ENCODE measurements at regions not wholly inside any gene's neighbourhood (a gene's known extent, or its start where the extent isn't known, plus 50 kb on each side); places are given as distances from the start of the nearest gene placed in this dataset.

DNA sequence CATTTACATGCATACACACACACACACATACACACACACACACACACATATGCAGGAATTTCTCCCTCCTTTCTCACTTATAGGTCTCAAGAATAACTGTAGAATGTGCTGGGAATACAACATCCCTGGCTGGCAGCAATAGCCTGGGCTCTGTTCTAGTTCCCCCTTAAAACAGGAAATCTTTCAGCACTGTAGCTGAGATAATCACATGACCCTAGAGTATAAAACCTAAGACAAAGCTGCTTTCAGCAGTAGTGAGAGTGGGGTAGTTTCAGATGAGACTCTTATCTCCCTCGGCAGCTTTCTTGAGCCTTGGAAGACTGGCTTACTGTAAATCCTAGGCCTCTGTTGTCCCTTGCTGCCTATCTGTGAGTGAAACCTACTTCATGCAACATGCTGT lies 137.4 kb upstream of the AKR1E2 start:
- no peak for DNase-seq (ENCODE audit: low read depth)

DNA sequence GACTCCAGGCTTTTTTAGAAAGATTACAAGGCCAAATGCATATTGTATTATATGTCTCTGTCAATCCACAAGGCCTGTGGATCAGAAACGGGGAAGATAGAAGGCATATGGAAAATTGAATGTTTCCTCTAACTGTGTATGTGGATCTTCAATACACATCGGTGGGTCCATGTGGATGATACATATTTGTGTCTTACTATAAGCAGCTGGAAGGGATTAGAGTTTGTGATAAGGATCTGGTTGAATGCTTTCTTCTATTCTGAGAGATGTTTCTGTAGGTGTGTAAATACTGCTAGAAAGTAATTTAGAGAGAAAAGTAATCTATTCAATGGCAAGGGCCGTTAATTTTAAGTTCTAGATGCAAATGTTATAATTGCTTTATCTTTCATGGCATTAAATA lies 137.8 kb upstream of the AKR1E2 start:
- DNase-seq (ENCODE audit: low read depth), result no peak

DNA sequence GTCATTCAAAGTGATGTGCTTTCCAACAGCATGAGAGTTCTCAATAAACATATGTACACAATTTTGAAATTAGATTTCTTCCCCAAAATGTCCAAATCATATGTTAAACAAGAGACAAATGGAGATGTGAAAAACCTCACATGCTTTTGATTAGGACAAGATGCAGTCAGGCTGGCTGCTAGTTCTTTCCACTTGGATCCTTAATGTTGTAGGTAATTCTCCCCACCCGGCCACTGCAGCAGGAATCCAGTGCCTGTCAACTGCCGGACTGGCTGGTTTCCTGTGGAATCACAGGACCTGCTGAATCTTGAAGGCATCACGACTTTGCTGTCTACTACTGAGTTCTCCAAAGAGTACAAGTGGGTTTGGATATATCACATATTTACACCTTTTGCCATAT lies 138.6 kb upstream of the AKR1E2 start:
- no peak for DNase-seq (ENCODE audit: low read depth)

DNA sequence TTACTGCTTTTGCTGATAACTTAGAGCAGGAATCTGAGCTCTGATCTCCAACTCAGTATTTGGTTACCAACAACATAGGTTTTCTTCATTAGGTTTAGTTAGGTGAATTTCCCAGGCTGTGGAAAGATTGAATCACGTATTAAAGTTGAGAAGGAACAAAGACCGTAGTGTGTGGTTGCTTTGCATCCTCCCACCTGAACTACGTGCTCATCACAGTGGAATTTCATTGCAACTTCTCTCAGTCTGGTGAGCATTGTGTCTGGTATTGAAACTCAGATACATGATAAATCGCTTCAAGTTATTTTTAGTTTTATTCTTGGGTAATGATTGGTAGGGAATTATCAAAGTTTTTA lies 139.4 kb upstream of the AKR1E2 start:
- DNase-seq (ENCODE audit: low read depth), result no peak

DNA sequence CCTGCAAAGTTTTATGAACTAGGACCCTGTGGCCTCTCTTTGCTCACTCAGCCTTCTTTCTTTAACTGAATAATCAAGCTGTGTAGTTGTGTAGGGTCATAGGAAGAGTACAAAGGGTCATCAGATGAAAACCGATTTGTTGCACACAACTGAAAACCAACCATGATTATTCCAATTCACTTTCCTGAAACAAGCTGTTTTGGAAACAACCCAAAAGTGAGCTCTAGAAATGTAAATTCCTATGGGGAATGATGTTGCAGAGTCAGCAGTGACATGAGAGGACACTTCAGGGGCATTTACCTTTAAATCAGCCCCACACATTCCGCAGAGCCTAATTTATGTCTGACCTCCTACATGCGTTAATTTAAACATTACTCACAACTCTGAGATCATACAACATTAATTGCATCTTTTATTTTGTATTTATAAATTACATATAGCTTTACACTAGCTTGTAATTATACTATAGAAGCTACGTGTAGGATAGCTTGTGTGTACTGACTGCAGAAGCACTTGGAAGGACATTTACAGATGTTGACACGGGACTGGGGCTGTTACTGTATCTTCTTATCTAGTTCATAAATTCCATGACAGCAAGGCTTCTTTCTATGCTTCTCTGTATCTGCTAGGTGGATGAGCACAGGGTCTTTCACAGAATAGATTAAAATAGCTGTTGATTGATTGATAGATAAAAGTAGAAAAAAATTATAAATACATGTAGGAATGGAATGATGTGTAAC lies 139.9 kb upstream of the AKR1E2 start:
- DNase-seq (ENCODE audit: low read depth), result no peak

DNA sequence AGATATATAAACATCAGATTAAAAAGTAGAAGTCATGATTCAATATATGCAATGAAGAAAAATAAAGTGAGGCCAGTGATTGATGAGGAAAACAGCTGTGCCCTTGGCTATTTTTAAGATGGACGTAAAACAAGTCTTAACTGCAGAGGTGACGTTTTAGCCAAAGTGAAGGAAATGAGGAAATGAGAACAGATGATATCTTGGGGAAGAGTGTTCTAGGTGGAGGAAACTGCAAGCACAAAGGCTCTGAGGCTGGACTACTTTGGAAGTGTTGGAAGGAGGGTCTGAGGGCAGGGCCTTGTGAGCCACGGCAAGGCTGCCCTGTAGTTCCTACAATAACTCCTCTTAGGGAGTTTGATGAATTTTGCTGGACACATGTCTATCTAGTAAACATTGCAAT lies 140.5 kb upstream of the AKR1E2 start:
- DNase-seq (ENCODE audit: low read depth), result no peak

DNA sequence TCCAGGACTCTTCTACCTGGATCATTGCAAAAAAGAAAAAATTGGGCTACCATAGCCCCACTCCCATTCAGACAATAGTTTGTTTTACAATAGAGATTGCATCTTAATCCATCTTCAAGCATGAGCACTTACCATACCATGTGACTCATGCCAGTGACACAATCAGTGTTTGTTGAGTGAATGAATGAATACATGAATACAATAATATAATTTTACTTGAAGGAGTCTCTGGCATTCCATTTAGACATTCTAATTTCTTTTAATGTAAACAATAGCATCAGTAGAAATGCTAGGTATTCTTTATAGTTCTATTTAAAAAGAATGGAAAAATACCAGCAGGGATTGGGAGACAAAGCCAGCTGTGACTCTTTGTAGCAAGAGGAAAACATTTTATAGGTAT lies 141.6 kb upstream of the AKR1E2 start:
- DNase-seq (ENCODE audit: low read depth), result no peak

DNA sequence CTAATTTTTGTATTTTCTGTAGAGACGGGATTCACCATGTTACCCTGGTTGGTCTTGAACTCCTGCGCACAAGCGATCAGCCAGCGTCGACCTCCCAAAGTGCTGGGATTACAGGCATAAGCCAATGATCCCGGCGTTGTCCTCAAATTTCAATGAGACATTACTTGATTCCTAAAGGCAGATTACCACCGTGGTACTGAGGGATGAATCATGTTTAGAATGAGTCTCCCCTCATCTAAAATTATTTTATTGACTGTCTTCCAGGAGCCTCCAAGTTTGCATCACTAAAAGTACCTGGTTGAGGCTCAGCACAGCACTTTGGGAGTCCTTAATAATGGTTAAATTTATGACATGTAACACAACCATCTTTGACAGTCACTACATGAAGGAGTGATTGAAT lies 142.2 kb upstream of the AKR1E2 start:
- no peak for DNase-seq (ENCODE audit: low read depth)

DNA sequence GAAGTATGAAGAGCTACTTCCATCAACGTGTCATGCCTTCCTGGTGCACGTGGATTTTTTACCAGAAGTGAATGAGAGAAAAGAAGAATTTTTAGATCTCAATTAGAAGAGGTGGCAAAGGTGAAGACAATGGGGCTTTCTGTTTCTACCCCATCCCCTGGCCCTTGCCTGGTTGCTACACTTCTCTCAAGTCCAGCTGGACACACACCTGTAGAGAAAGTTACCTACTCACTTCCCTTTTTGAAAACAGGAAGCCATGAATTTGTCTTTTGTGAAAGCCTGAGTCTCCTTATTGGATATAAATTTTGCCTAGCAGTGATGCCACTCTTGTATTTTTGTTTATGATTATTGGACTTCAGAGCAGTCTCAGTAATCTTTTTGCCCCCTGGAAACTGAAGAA lies 142.9 kb upstream of the AKR1E2 start:
- DNase-seq (ENCODE audit: low read depth), result no peak

DNA sequence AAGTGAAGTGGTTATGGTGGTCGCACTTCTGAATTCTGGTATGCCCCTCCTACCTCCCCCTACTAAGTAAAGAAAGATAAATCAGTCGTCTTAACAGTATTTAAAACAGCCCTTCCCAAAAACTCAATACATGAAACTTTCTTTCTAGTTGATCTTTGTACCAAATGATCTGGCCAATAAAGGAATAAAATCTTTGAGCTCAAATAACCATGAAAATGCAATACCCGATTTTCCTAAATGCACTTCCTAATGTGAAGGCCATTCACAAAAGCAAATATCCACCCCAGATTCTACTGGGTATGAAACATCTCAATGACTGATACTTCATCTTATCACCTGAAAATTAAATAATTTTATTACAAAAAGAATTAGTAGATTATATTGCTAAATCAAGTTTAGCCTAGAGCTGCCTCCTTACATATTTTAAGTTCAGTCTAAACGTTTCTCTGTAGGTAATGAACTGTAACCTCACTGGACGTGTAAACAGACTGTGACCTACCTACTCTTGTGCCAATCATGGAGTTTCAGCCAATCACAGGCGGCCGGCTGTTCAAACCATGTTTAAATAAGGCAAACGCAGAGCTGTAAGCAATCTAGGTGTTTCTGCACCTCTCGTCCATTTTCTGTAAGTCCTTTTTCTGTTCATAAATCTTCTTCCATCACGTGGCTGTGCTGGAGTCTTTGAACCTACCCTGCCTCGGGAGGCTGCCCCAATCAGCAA lies 146.9 kb upstream of the AKR1E2 start:
- no peak for DNase-seq (ENCODE audit: low read depth)

DNA sequence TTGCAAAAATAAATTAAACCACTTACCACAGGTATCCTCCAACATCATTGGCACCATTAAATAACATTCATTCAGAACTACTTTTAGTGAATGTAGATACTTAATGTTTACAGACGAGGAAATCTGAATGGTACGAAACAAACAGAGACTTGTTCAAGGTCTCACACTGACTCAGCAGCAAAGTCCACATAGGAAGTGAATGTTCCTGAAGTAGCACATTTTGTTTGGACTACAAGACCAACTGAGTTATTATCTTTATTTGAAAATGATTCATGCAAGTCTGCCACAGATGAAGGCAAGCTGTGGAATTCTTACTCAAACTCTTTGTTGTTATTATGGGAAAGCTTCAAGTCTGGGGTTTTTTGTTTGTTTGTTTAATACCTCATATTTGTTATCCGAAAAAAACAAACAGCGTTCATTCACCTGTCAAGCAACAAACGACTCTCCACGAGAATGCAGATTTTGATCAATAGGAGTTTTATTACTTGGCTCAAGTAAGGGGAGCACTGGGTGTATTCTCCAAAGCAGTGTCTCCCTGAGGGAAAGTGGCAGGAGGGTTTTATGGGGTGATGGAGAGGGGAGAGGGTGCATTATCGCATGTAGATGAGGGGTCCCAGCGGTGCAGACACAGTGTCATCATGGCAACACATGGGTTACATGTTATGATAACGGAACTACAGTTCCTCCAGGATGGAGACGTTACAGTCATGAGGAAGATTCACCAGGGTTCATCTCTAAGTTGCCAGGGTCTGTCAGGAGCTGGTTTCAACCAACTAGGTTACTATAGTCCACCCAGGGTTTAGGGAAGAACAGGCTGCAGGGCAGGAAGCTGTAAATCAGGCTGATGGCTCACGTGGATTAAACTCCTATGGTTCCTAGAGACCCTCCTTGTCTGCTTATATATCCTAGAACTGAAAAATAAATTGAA lies 147.7 kb upstream of the AKR1E2 start:
- no peak for DNase-seq (ENCODE audit: low read depth)

DNA sequence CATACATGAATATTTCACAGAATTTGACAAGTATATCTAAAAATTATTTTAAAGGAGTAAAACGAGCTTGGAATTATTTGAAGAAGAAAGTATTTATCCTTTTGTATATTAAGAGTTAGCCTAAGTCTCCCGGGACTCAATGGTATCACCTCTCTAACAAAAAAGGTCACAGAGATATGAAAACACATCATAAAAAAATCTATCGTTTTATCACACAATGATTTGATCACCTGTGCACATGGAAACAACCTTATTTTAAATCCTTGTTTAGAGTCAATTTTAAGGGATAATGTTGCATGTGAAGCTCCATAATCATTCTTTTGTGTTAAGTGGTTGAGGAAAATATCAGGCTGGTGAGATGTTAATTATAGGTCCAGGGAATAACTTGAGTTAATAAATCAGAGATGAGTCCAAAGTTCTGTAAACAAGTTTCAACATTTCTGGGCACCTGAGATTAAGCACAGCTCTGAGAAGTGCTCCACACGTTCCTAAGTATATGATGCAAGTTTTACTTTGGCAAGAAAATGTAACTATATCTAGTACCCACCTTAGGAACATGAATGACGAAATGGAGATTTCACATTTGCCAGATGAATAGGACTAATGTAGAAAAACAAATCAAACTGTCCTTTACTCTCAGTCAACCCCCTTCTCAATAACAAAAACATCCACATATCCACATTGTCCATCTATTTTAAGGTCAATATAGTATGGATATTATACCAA lies 148.5 kb upstream of the AKR1E2 start:
- no peak for DNase-seq (ENCODE audit: low read depth)

DNA sequence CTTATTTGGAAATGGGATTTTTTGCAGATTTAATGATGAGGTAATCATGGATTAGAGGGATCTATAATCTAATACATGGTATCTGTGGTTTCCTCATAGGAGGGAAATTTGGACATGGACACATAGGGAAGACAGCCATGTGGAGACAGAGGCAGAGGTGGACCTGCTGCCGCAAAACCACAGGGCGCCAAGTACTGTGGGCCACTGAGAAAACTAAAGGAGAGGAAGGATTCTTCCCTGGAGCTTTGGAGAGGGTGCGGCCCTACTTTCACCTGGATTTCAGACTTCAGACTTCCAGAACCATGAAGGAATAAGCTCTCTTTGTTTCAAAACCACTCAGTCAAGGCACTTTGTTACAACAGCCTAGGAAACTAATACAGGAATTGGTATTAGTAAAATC lies 149.4 kb upstream of the AKR1E2 start:
- DNase-seq (ENCODE audit: low read depth), result no peak

DNA sequence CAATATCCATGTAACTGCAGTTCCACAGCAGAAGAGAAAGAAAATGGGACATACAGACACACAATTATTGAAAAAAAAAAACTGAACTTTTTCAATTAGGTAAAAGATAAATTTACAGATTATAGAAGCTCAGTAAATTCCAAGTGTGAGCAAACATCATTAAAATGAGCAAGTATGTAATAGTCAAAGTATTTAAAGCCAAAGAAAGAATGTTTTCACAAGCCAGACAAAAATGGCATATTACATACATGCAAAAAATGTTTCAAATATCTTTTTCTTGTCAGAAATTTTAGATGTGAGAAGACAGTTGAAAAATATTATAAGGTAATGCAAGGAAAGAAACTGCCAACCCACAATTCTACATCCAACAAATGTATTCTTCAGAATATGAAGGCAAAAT lies 150.2 kb upstream of the AKR1E2 start:
- DNase-seq (ENCODE audit: low read depth), result no peak

DNA sequence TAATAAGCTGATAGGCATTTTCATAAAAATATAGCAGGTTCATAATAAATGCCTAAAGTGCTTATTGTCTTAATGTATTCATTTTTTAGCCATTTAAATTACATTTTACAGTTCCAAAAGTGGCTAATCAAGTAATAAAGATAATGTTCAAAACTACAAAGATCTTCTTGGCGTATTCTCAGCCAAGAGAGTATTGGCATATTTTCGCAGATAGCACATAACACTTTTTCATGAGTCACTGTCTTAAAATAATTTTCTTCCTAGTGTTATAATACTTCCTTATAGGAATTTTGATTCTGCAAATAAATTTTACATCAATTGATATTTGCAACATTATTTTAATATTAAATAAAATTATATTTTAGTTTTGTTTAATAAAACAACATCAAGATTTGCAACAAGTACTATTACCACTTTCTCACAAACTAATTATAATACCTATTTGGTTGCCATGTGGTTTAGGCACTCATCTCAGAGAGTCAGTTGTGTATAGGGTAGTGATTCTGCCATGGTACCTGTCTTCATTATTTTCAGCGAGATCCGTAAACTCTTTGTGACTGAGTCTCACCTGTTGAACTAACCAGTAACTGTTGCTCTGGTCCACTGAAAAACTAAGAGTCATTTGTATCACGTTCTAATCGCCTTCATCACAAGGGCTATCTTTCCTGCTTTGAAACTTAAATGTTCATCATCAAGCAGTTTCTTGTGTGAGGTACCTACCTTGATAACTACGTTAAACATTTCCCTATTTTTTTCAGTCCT lies 152.5 kb upstream of the AKR1E2 start:
- DNase-seq (ENCODE audit: low read depth), result no peak

DNA sequence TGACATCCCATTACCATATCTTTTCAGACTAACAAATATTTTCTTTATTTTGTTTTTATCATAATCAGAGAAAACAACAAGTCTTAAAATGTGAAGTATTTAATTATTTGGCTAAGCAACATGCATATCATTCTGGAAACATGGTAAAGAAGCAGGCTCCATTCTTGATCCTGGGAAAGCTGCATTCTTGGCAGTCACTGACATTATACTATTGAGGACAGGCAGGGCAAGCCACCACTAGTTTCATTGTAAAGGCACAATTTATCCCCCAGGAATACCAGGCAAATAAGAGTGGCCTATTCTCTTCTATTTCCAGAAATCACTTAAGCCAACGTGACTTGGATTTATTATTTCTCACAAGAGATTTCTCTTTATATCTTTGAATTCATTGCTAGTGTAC lies 153.8 kb upstream of the AKR1E2 start:
- DNase-seq (ENCODE audit: low read depth), result no peak

DNA sequence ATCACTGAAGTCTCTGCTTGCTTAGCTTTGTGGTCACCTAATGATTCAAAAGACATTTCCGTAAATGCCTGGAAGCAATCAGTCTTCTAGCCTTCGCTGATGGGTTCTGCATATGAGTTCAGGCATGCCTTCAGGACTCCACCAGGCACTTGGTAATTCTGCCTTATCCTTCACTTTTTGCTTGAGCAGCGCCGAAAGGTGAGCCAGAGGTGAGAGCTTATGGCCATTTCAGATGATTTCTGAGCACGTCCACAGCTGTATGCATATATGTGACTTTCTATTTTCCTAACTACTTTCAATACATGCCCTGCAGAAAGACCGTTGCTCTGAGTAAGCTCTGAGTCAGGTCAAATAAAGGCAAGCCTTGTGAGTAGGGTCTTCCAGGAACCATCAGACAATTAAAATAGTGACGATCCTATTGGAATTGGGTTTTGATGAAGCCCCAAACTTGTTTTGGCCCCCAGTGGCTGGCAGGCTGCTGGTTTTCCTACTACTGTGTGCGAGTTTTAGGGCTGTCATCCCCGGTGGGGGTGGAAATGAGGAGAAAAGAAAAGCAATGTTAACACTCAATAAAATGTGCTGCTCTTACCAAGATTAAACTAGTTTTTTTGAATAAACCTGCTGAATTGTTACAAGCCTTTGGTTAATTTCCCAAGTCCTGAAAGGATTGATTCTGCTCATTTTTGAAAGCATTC lies 154.4 kb upstream of the AKR1E2 start:
- DNase-seq (ENCODE audit: low read depth), result no peak

DNA sequence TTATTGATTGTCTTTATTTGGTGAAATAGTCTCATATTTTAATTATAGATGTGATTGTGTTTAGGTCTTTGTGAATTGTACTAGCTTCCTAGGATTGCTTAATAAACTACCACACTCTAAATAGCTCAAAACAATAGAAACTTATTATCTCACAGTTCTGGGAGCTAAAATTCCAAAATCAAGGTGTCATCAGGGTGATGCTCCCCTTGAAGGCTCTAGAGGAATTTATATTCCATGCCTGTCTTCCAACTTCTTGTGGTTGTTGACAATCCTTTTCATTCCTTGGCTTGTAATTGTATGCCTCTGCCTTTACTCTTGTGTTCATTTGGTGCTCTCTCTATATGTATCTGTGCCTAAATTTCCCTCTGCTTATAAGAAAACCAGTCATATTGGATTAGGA lies 155.3 kb upstream of the AKR1E2 start:
- DNase-seq (ENCODE audit: low read depth), result no peak

DNA sequence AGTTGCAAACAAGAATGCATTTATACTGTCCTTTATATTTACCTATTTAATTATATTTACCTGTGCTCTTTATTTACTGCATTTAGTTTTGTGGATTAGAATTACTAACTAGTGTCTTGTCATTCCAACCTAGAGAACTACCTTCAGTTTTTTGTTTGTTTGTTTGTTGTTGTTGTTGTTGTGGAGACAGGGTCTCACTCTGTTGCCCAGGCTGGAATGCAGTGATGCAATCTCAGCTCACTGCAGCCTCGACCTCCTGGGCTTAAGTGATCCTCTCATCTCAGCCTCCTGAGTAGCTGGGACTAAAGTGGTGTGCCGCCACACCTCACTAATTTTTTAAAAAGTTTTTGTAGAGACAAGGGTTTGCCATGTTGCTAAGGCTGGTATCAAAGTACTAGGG lies 156.4 kb upstream of the AKR1E2 start:
- no peak for DNase-seq (ENCODE audit: low read depth)

DNA sequence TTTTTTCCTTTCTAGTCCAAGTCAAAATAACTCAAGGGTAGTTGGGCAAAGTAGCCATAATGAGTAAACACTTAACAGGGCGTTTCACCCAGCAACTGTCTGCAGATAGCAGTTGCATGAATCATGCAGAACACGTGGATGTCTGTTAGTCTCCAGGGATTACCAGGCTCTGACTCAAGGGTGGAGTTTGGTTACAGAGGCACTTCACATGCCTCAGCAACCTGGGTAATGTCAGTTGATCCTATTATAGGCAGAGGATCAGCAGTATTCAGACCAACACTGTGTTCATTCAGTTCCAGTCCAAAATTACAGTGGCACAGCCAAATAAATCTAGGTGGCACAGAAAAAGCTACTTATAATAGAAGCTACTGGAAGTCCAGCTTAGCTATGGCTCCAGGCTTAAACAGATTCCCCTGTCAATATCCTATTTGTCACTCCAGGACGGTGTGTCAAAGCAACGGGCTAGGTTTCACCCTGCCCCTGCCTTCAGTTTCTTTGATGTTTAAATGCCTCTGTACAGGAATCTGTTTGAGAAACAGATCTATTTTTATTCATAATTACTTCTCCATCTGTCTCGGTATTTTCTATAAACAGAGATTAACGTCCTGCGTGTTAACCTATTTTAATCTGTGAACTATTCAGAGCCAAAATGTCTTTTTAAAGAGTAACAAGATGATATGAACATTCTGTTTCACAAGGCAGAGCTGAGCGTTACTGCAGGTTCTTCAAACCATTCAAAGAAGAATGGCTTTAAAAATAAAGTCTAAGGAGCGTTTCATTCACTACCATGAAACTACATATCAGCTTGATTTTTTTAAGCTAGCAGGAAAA lies 162.6 kb upstream of the AKR1E2 start:
- no peak for DNase-seq (ENCODE audit: low read depth)

Measured in T-helper 22 cell (primary cell).